GM23338 (cell line): ENCODE measurements at regions not wholly inside any gene's neighbourhood (a gene's known extent, or its start where the extent isn't known, plus 50 kb on each side); places are given as distances from the start of the nearest gene placed in this dataset.

ENCODE experiments used
- ATAC-seq: fragments of 200-7000 bp; cut with Tn5 transposase; 3 replicates; pipeline ENCODE4 v1.9.1; 2020
- DNase-seq: peaks from one replicate; pipeline ENCODE4 v3.0.0-alpha.2; 2015; ENCODE audit warnings: low spot score
- H2AFZ ChIP-seq: fragments of 200-600 bp; sonication (generic); 2 replicates; pipeline ENCODE4 v1.8.0; 2016; ENCODE audit warnings: antibody characterized with exemption, mild to moderate bottlenecking, moderate library complexity
- H3F3A ChIP-seq: fragments of 200-600 bp; sonication (generic); replicated peaks from 2 replicates; pipeline ENCODE4 v1.8.0; 2017; ENCODE audit warnings: antibody characterized with exemption, mixed run types, low read depth
- H3K27ac ChIP-seq: fragments of 200-600 bp; sonication (generic); 2 replicates; pipeline ENCODE4 v1.6.1; 2016; ENCODE audit warnings: low read depth
- H3K27me3 ChIP-seq: fragments of 200-600 bp; sonication (generic); 2 replicates; pipeline ENCODE4 v1.8.0; 2016; ENCODE audit warnings: mild to moderate bottlenecking, mixed run types, moderate library complexity; ENCODE audit not compliant: insufficient read depth
- H3K36me3 ChIP-seq: fragments of 200-600 bp; sonication (generic); 2 replicates; pipeline ENCODE4 v1.8.0; 2016; ENCODE audit warnings: mild to moderate bottlenecking; ENCODE audit not compliant: insufficient read depth
- H3K4me1 ChIP-seq: fragments of 200-600 bp; sonication (generic); 2 replicates; pipeline ENCODE4 v1.8.0; 2016; ENCODE audit warnings: mild to moderate bottlenecking, moderate library complexity; ENCODE audit not compliant: insufficient read depth
- H3K4me2 ChIP-seq: fragments of 200-600 bp; sonication (generic); 2 replicates; pipeline ENCODE4 v1.7.1; 2017; ENCODE audit warnings: mixed run types
- H3K4me3 ChIP-seq: fragments of 200-600 bp; sonication (generic); 2 replicates; pipeline ENCODE4 v1.6.1; 2016; ENCODE audit warnings: mixed run types
- H3K79me2 ChIP-seq: fragments of 200-600 bp; sonication (generic); replicated peaks from 2 replicates; pipeline ENCODE4 v1.8.0; 2017; ENCODE audit warnings: mild to moderate bottlenecking; ENCODE audit not compliant: insufficient read depth
- H3K9me2 ChIP-seq: fragments of 200-600 bp; sonication (generic); 2 replicates; pipeline ENCODE4 v1.8.0; 2017; ENCODE audit not compliant: insufficient read depth
- H4K20me1 ChIP-seq: fragments of 200-600 bp; sonication (generic); replicated peaks from 2 replicates; pipeline ENCODE4 v1.8.0; 2017; ENCODE audit warnings: mild to moderate bottlenecking; ENCODE audit not compliant: insufficient read depth
- H3K27ac Mint-ChIP-seq: 2 replicates; pipeline ENCODE4 v1.8.0; 2020; ENCODE audit warnings: inconsistent platforms, mild to moderate bottlenecking, moderate library complexity, mixed read lengths
- H3K27me3 Mint-ChIP-seq: 3 replicates; pipeline ENCODE4 v1.8.0; 2022; ENCODE audit warnings: low read depth, mild to moderate bottlenecking, moderate library complexity, mixed read lengths, inconsistent platforms; ENCODE audit not compliant: insufficient read depth, poor library complexity
- H3K36me3 Mint-ChIP-seq: 3 replicates; pipeline ENCODE4 v1.8.0; 2021; ENCODE audit warnings: low read depth, mild to moderate bottlenecking, inconsistent platforms, moderate library complexity, mixed read lengths
- H3K4me1 Mint-ChIP-seq: 3 replicates; pipeline ENCODE4 v1.8.0; 2020; ENCODE audit warnings: mild to moderate bottlenecking, inconsistent platforms, mixed read lengths
- H3K4me3 Mint-ChIP-seq: 3 replicates; pipeline ENCODE4 v1.8.0; 2021; ENCODE audit warnings: moderate library complexity, mild to moderate bottlenecking, inconsistent platforms, mixed read lengths
- H3K9me3 Mint-ChIP-seq: 3 replicates; pipeline ENCODE4 v1.8.0; 2020; ENCODE audit warnings: moderate library complexity, mild to moderate bottlenecking, inconsistent platforms, mixed read lengths
- REST ChIP-seq: IDR thresholded peaks from one replicate; pipeline ENCODE4 v1.6.1; 2018; ENCODE audit warnings: antibody characterized with exemption; ENCODE audit not compliant: unreplicated experiment
- ZNF331 ChIP-seq: fragments of 250-450 bp; sonication (Bioruptor Pico); IDR thresholded peaks from 2 replicates; pipeline ENCODE4 v1.5.0; 2020; ENCODE audit warnings: low read depth, mild to moderate bottlenecking, moderate library complexity
- ZNF462 ChIP-seq: fragments of 250-450 bp; sonication (Bioruptor Pico); IDR thresholded peaks from 2 replicates; pipeline ENCODE4 v1.5.0; 2020; ENCODE audit warnings: mild to moderate bottlenecking, moderate library complexity

- H2AFZ ChIP-seq: no peak overlapping the region
- H3K9me3 Mint-ChIP-seq: no peaks in the 10 kb centered on the region
- H3K27me3 ChIP-seq: no peaks in the 10 kb centered on the region
- H3K79me2 ChIP-seq: no peaks in the 10 kb centered on the region
- no peak overlapping the region for H3K4me3 ChIP-seq
- no peaks in the 10 kb centered on the region for H3K36me3 ChIP-seq
- H3K4me3 Mint-ChIP-seq: no peak overlapping the region
- no peaks in the 10 kb centered on the region for H4K20me1 ChIP-seq
- H3K4me1 Mint-ChIP-seq: no peaks in the 10 kb centered on the region
- ATAC-seq (no peak), DNase-seq (no peak)
- no peaks in the 10 kb centered on the region for H3K9me2 ChIP-seq
- no peaks in the 10 kb centered on the region for H3F3A ChIP-seq
- H3K27ac Mint-ChIP-seq: no peak overlapping the region
- H3K36me3 Mint-ChIP-seq: no peaks in the 10 kb centered on the region
- no peaks in the 10 kb centered on the region for H3K4me1 ChIP-seq
- no peaks in the 10 kb centered on the region for H3K27me3 Mint-ChIP-seq
- TF ChIP-seq ZNF331 (CRISPR knock-in tag): no peak
- no peak for TF ChIP-seq REST
- no peak for TF ChIP-seq ZNF462 (CRISPR knock-in tag)
- H3K27ac ChIP-seq: no peak overlapping the region
- H3K4me2 ChIP-seq: no peak overlapping the region
Observed at GRCh38 chr7:91633013-91633441, 247.5 kb downstream of the MTERF1 start.
